ENCODE measurements at regions not wholly inside any gene's neighbourhood (a gene's known extent, or its start where the extent isn't known, plus 50 kb on each side); places are given as distances from the start of the nearest gene placed in this dataset.

GRCh38 chr13:76552041-76552772 is 334.0 kb downstream of the KCTD12 start:
- Histone ChIP-seq H3K4me3 (no peak overlapping the region), H3K27me3 (no peaks in the 10 kb centered on the region), H3K4me1 (no peaks in the 10 kb centered on the region), H3K9me3 (no peaks in the 10 kb centered on the region), H3K36me3 (no peaks in the 10 kb centered on the region), H3K27ac (no peak overlapping the region)
- FAIRE-seq (no peak), ATAC-seq (no peak), DNase-seq (no peak)
- intact Hi-C loops (cut with DNase I), result no loop called here
- 38 to 45% methylated on average over 5 of the region's 5 CpGs for WGBS, 2 donors
- no peak for TF ChIP-seq CTCF (IDR thresholded peaks at IDR 0.05)

- 50 to 65% methylated on average over 4 of the region's 4 CpGs for WGBS, 2 donors
- TF ChIP-seq CTCF (IDR thresholded peaks at IDR 0.05), result no peak
- Histone ChIP-seq H3K27ac (no peak overlapping the region), H3K4me3 (no peak overlapping the region), H3K9me3 (no peaks in the 10 kb centered on the region), H3K36me3 (no peaks in the 10 kb centered on the region), H3K4me1 (no peaks in the 10 kb centered on the region), H3K27me3 (no peaks in the 10 kb centered on the region)
- DNase-seq, result no peak
- FAIRE-seq, result no peak
- intact Hi-C loops (cut with DNase I), result no loop called here
- no peak for ATAC-seq
Measured at GRCh38 chr13:76542176-76542575, 344.0 kb downstream of the KCTD12 start.

- H3K4me1 ChIP-seq, result no peaks in the 10 kb centered on the region
- H3K27ac ChIP-seq, result no peak overlapping the region
- no peaks in the 10 kb centered on the region for H3K9me3 ChIP-seq
- ATAC-seq (no peak), FAIRE-seq (no peak), DNase-seq (no peak)
- WGBS, 2 donors, result 34 to 44% methylated on average over 3 of the region's 3 CpGs
- H3K4me3 ChIP-seq, result no peak overlapping the region
- no peaks in the 10 kb centered on the region for H3K36me3 ChIP-seq
- intact Hi-C loops (cut with DNase I), result no loop called here
- H3K27me3 ChIP-seq, result no peaks in the 10 kb centered on the region
- no peak for TF ChIP-seq CTCF (IDR thresholded peaks at IDR 0.05)
Measured at GRCh38 chr13:76538004-76538403, 348.2 kb downstream of the KCTD12 start.

- no peaks in the 10 kb centered on the region for H3K36me3 ChIP-seq
- DNase-seq, result no peak
- 58 to 70% methylated on average over 2 of the region's 2 CpGs for whole genome bisulfite sequencing, 2 donors
- no peaks in the 10 kb centered on the region for H3K9me3 ChIP-seq
- no peaks in the 10 kb centered on the region for H3K27me3 ChIP-seq
- no peaks in the 10 kb centered on the region for H3K4me1 ChIP-seq
- no peak overlapping the region for H3K27ac ChIP-seq
- no peak overlapping the region for H3K4me3 ChIP-seq
- intact Hi-C loops (cut with DNase I), result no loop called here
- no peak for ATAC-seq
- no peak for FAIRE-seq
- TF ChIP-seq CTCF (IDR thresholded peaks at IDR 0.05), result no peak
Measured at GRCh38 chr13:76533251-76533650, 353.0 kb downstream of the KCTD12 start.

- intact Hi-C loops (cut with DNase I), result no loop called here
- no peak for TF ChIP-seq CTCF (IDR thresholded peaks at IDR 0.05)
Measured at GRCh38 chr13:76527041-76527440, 359.2 kb downstream of the KCTD12 start.

More at GRCh38 chr13:76527041-76527440, 359.2 kb downstream of the KCTD12 start:
- no peak overlapping the region for H3K4me3 ChIP-seq
- DNase-seq, result no peak
- no peaks in the 10 kb centered on the region for H3K36me3 ChIP-seq
- no peaks in the 10 kb centered on the region for H3K9me3 ChIP-seq
- no peak overlapping the region for H3K27ac ChIP-seq
- no peaks in the 10 kb centered on the region for H3K4me1 ChIP-seq
- FAIRE-seq, result no peak
- no peaks in the 10 kb centered on the region for H3K27me3 ChIP-seq
- no peak for ATAC-seq
